PC-3 (cell line): ENCODE measurements at regions not wholly inside any gene's neighbourhood (a gene's known extent, or its start where the extent isn't known, plus 50 kb on each side); places are given as distances from the start of the nearest gene placed in this dataset.

Experiments
- ATAC-seq: fragments of 200-7000 bp; cut with Tn5 transposase; 2 replicates; pipeline ENCODE4 v1.9.1; 2020; ENCODE audit warnings: mild to moderate bottlenecking, moderate library complexity
- BruUV-seq: library from RNA; stranded (reverse); fragments of 400-500 nt; replicated peaks from 2 replicates; lab custom pipeline; 2021; lab: Mats Ljungman, UMichigan
- CTCF ChIA-PET: fragments of 300-600 bp; sonication (Branson Sonifier 250); formaldehyde crosslinking; loops from one replicate; lab custom pipeline; 2022; ENCODE audit warnings: antibody characterized with exemption; lab: Charles Lee
- POLR2A ChIA-PET: fragments of 300-600 bp; sonication (Branson Sonifier 250); formaldehyde crosslinking; loops from one replicate; lab custom pipeline; 2022; ENCODE audit warnings: antibody characterized with exemption; ENCODE audit not compliant: unreplicated experiment; lab: Charles Lee
- DNase-seq: peaks from one replicate; pipeline ENCODE4 v3.0.0-alpha.2; 2015
- H2AFZ ChIP-seq: fragments of 300-600 bp; sonication (generic); 2 replicates; pipeline ENCODE4 v1.6.0; 2016; ENCODE audit warnings: antibody characterized with exemption, low read length
- H3F3A ChIP-seq: fragments of 300-600 bp; sonication (generic); one replicate; pipeline ENCODE4 v1.6.0; 2017; ENCODE audit warnings: antibody characterized with exemption, low read length, control low read depth, mild to moderate bottlenecking; ENCODE audit not compliant: unreplicated experiment
- H3K27ac ChIP-seq: fragments of 300-600 bp; sonication (generic); 2 replicates; pipeline ENCODE4 v1.5.1; 2016; ENCODE audit warnings: mild to moderate bottlenecking, low read length
- H3K27me3 ChIP-seq: fragments of 300-600 bp; sonication (generic); 2 replicates; pipeline ENCODE4 v1.6.1; 2016; ENCODE audit warnings: low read length, mixed read lengths
- H3K36me3 ChIP-seq: fragments of 300-600 bp; sonication (generic); 2 replicates; pipeline ENCODE4 v1.6.1; 2016; ENCODE audit warnings: low read depth, mixed run types, low read length, mixed read lengths
- H3K4me1 ChIP-seq: fragments of 300-600 bp; sonication (generic); 2 replicates; pipeline ENCODE4 v1.5.1; 2016; ENCODE audit warnings: low read length; ENCODE audit not compliant: insufficient read depth
- H3K4me2 ChIP-seq: fragments of 300-600 bp; sonication (generic); 2 replicates; pipeline ENCODE4 v1.6.0; 2016; ENCODE audit warnings: low read length
- H3K4me3 ChIP-seq: fragments of 300-600 bp; sonication (generic); 2 replicates; pipeline ENCODE4 v1.5.1; 2016; ENCODE audit warnings: mild to moderate bottlenecking, low read length, mixed read lengths
- H3K79me2 ChIP-seq: fragments of 300-600 bp; sonication (generic); 2 replicates; pipeline ENCODE4 v1.6.1; 2017; ENCODE audit warnings: low read length, mixed read lengths
- H3K9ac ChIP-seq: fragments of 300-600 bp; sonication (generic); 2 replicates; pipeline ENCODE4 v1.6.0; 2016; ENCODE audit warnings: mild to moderate bottlenecking, low read length
- H3K9me2 ChIP-seq: fragments of 300-600 bp; sonication (generic); replicated peaks from 2 replicates; pipeline ENCODE4 v1.6.1; 2016; ENCODE audit warnings: mixed run types, low read length, mixed read lengths
- H3K9me3 ChIP-seq: fragments of 300-600 bp; sonication (generic); 2 replicates; pipeline ENCODE4 v1.6.1; 2016; ENCODE audit warnings: low read length, mixed read lengths
- H4K20me1 ChIP-seq: fragments of 300-600 bp; sonication (generic); 2 replicates; pipeline ENCODE4 v1.6.1; 2016; ENCODE audit warnings: low read length, mixed read lengths
- EZH2 ChIP-seq: fragments of 300-600 bp; sonication (generic); IDR thresholded peaks from one replicate; pipeline ENCODE4 v1.6.1; 2017; ENCODE audit warnings: antibody characterized with exemption, mild to moderate bottlenecking, low read length; ENCODE audit not compliant: unreplicated experiment
- EZH2phosphoT487 ChIP-seq: fragments of 300-600 bp; sonication (generic); IDR thresholded peaks from 2 replicates; pipeline ENCODE4 v1.6.1; 2018; ENCODE audit warnings: mild to moderate bottlenecking, antibody characterized with exemption, low read length, borderline replicate concordance
- intact Hi-C: fragments of 100-400 bp; cut with micrococcal nuclease; formaldehyde crosslinking; loops from 2 replicates; pipeline ENCODE4 v1.9.0; 2023
- TF ChIP-seq, protein P1 (sequence below): fragments of 300-600 bp; sonication (generic); conservative IDR thresholded peaks from 2 replicates; pipeline ENCODE4 v1.5.1; 2017; ENCODE audit warnings: antibody characterized with exemption, low read depth, mild to moderate bottlenecking, low read length

DNA sequence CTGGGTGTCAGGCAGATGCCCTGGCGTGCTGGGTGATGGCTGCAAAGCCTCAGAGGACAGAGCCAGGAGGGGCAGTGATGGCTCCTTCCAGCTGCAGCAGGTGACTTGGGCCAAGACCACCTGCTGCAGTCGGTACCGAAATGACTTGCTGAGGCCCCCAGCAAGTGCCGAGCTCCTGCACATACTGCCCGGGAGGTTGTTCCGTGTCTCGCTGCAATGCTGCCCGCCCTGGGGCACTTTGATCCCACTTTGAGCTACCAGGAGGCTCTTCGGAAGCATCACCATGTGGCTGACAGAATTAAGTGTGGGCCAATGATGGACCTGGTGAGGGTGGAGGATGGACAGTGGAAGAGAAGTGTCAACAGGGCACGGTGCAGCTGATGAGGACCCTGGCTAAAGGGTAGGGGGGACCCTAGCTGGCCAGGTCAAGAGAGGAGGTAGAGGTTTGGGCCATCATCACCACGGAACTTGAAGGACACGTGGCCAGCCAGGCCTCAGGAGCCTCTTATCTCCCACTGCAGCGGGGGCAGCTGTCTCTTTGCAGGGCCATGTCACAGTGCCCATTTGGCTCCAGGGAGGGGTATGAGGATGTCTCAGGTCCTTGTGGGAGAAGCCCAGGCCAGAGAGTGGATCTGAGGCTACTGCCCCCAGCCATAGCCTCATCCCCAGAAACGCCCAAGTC, 51.1 kb upstream of the NANOS1 start:
- ATAC-seq (no peak), DNase-seq (no peak)
- ChIA-PET POLR2A (no interaction called here), CTCF (no interaction called here)
- BruUV-seq = no TSS peak
- intact Hi-C loops = no loop called here
- Histone ChIP-seq H4K20me1 (no peaks in the 10 kb centered on the region), H3K79me2 (no peaks in the 10 kb centered on the region), H3K9ac (no peak overlapping the region), H2AFZ (no peak overlapping the region), H3K36me3 (no peaks in the 10 kb centered on the region), H3K27ac (no peak overlapping the region), H3K4me3 (no peak overlapping the region), H3K4me2 (no peak overlapping the region), H3K9me2 (no peaks in the 10 kb centered on the region), H3K9me3 (no peaks in the 10 kb centered on the region), H3K27me3 (no peaks in the 10 kb centered on the region), H3K4me1 (no peaks in the 10 kb centered on the region), H3F3A (no peaks in the 10 kb centered on the region)
- TF ChIP-seq EZH2phosphoT487 = no peak

DNA sequence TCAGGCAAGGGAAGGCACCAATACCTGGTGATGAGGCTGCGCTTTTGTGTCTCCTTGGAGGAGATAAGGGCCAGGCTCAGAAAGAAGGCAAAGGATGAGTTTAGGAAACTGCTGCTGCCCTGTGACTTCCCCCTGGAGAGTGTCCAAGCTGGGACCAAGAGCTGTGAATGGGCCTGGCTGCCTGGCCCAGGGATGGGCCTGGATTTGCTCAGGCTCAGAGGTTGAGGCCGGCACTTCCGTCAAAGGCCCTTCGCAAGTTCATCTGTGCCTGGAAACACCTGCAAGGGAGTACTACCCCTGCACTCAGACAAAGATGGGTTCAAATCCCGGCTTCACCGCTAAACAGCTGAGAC, 50.5 kb upstream of the NANOS1 start:
- DNase-seq (no peak), ATAC-seq (no peak)
- H3K4me3 ChIP-seq = no peak overlapping the region
- POLR2A ChIA-PET = no interaction called here
- CTCF ChIA-PET = no interaction called here
- no peak overlapping the region for H3K9ac ChIP-seq
- no peaks in the 10 kb centered on the region for H4K20me1 ChIP-seq
- H3K27ac ChIP-seq = no peak overlapping the region
- H3F3A ChIP-seq = no peaks in the 10 kb centered on the region
- no peaks in the 10 kb centered on the region for H3K36me3 ChIP-seq
- H3K79me2 ChIP-seq = no peaks in the 10 kb centered on the region
- no TSS peak for BruUV-seq
- H2AFZ ChIP-seq = no peak overlapping the region
- H3K4me1 ChIP-seq = no peaks in the 10 kb centered on the region
- TF ChIP-seq, protein P1, sequence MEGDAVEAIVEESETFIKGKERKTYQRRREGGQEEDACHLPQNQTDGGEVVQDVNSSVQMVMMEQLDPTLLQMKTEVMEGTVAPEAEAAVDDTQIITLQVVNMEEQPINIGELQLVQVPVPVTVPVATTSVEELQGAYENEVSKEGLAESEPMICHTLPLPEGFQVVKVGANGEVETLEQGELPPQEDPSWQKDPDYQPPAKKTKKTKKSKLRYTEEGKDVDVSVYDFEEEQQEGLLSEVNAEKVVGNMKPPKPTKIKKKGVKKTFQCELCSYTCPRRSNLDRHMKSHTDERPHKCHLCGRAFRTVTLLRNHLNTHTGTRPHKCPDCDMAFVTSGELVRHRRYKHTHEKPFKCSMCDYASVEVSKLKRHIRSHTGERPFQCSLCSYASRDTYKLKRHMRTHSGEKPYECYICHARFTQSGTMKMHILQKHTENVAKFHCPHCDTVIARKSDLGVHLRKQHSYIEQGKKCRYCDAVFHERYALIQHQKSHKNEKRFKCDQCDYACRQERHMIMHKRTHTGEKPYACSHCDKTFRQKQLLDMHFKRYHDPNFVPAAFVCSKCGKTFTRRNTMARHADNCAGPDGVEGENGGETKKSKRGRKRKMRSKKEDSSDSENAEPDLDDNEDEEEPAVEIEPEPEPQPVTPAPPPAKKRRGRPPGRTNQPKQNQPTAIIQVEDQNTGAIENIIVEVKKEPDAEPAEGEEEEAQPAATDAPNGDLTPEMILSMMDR = no peak
- TF ChIP-seq EZH2 = no peak
- TF ChIP-seq EZH2phosphoT487 = no peak
- intact Hi-C loops = no loop called here
- H3K27me3 ChIP-seq = no peaks in the 10 kb centered on the region
- no peak overlapping the region for H3K4me2 ChIP-seq
- H3K9me2 ChIP-seq = no peaks in the 10 kb centered on the region
- H3K9me3 ChIP-seq = no peaks in the 10 kb centered on the region

DNA sequence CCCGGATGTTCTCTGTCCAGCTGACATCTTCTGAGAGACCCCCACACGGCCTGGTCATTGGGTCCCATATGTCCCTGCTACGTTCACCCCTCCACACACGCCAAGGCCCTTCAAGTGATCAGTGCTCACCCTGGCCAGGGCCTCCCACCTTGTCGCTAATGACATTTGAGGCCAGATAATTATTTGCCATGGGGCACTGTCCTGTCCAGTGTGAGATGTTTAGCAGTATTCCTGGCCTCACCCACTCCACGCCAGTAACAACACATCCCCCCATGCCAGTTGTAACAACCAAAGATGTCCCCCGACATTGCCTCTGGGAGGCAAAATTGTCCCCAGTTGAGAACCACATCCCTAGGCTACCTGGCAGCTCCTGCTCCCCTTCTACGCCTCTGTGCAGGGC, 49.9 kb upstream of the NANOS1 start:
- ATAC-seq = no peak
- BruUV-seq = no TSS peak
- Histone ChIP-seq H3K9me2 (no peaks in the 10 kb centered on the region), H3K9me3 (no peaks in the 10 kb centered on the region), H3K4me1 (no peaks in the 10 kb centered on the region), H3K4me3 (no peak overlapping the region), H3K27ac (no peak overlapping the region), H3K36me3 (no peaks in the 10 kb centered on the region), H3K9ac (no peak overlapping the region), H3K27me3 (no peaks in the 10 kb centered on the region), H4K20me1 (no peaks in the 10 kb centered on the region), H3K79me2 (no peaks in the 10 kb centered on the region), H2AFZ (no peak overlapping the region), H3K4me2 (no peak overlapping the region), H3F3A (no peaks in the 10 kb centered on the region)
- TF ChIP-seq EZH2phosphoT487 (no peak), EZH2 (no peak)
- TF ChIP-seq, protein P1 = no peak
- intact Hi-C loops = no loop called here
- CTCF ChIA-PET = no interaction called here
- POLR2A ChIA-PET = no interaction called here
- DNase-seq = no peak
